HUES64 (cell line): ENCODE measurements at regions not wholly inside any gene's neighbourhood (a gene's known extent, or its start where the extent isn't known, plus 50 kb on each side); places are given as distances from the start of the nearest gene placed in this dataset.
"Not testable (repeated sequence)": the region's sequence is repeated elsewhere in the genome, so short reads cannot be mapped to it uniquely, and the experiment has no call there.

ENCODE experiments used
- H3K27ac ChIP-seq: 2 replicates; pipeline ENCODE4 v1.7.0; 2013; ENCODE audit warnings: low read depth, low read length, inconsistent platforms
- H3K27me3 ChIP-seq: 2 replicates; pipeline ENCODE4 v1.6.1; 2013; ENCODE audit warnings: mild to moderate bottlenecking, low read length; ENCODE audit not compliant: insufficient read depth
- H3K36me3 ChIP-seq: 2 replicates; pipeline ENCODE4 v1.6.1; 2013; ENCODE audit warnings: mild to moderate bottlenecking, low read length; ENCODE audit not compliant: insufficient read depth
- H3K4me1 ChIP-seq: 2 replicates; pipeline ENCODE4 v1.6.1; 2013; ENCODE audit warnings: mild to moderate bottlenecking, low read length, moderate library complexity; ENCODE audit not compliant: insufficient read depth
- H3K4me3 ChIP-seq: 2 replicates; pipeline ENCODE4 v1.5.1; 2013; ENCODE audit warnings: mild to moderate bottlenecking, low read length, moderate library complexity
- H3K9ac ChIP-seq: 2 replicates; pipeline ENCODE4 v1.6.1; 2013; ENCODE audit warnings: mild to moderate bottlenecking, low read depth, low read length
- H3K9me3 ChIP-seq: 2 replicates; pipeline ENCODE4 v1.6.1; 2013; ENCODE audit warnings: low read depth, low read length; ENCODE audit not compliant: insufficient read depth
- WGBS: fragments of 150-250, 120-280 bp; methylation state at CpG from one replicate; pipeline ENCODE4 v1.1.7; 2013; ENCODE audit warnings: missing lambda C conversion rate; 5-methylcytosine and 5-hydroxymethylcytosine counted together

DNA sequence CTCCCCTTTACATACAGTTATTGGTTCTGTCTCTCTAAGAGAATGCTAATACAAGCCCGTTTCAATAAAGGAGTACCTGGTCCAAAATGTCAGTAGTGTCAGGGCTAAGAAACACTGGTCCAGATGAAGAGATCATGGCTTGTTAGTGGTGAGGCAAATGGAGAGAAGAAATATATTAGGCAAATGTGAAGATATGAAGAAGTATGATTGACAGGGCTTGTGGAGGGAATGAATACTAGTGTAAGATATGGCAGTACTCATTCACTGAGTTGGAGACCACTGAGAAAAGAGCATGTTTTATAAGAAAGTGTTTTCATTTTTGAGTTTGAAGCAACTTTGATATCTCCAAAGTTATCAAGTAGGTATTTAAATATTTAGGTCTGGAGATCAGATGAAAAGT, 290.5 kb upstream of the MEF2C start:
- no peak overlapping the region for H3K4me3 ChIP-seq
- no peak overlapping the region for H3K27ac ChIP-seq
- 97% methylated on average over 1 of the region's 1 CpG for WGBS
- H3K9ac ChIP-seq: no peak overlapping the region
- no peaks in the 10 kb centered on the region for H3K36me3 ChIP-seq
- H3K4me1 ChIP-seq: no peaks in the 10 kb centered on the region
- H3K27me3 ChIP-seq: no peaks in the 10 kb centered on the region
- H3K9me3 ChIP-seq: no peaks in the 10 kb centered on the region

DNA sequence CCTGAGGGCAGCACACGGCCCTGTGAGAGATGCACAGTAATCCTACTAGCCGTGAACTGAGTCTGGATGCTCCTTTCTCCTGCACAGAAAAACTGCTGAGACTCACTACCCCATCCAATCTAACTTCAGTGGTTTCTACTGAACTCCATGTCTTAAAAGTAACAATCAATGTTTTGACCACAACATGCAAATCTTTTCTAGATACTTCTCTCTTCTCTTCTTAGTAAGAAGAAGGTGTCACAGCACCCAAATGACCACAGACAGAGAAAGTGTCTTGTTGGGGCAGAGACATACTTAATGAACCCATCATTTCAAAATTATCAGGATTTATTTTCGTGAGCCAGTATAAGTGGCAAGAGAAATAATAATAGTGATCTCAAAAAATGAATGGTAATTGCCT, 285.8 kb upstream of the MEF2C start:
- Histone ChIP-seq H3K9ac (no peak overlapping the region), H3K36me3 (no peaks in the 10 kb centered on the region), H3K9me3 (no peaks in the 10 kb centered on the region), H3K27me3 (no peaks in the 10 kb centered on the region), H3K4me1 (peaks cover 12% of the 10 kb centered on the region), H3K4me3 (no peak overlapping the region), H3K27ac (no peak overlapping the region)
- 89% methylated on average over 3 of the region's 3 CpGs for WGBS

DNA sequence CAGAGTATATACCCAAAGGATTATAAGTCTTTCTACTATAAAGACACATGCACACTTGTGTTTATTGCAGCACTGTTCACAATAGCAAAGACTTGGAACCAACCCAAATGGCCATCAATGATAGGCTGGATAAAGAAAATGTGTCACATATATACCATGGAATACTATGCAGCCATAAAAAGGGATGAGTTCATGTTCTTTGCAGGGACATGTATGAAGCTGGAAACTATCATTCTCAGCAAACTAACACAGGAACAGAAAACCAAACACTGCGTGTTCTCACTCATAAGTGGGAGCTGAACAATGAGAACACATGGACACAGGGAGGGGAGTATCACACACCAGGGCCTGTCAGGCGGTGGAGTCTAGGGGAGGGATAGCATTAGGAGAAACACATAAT, 281.7 kb upstream of the MEF2C start:
- H3K27me3 ChIP-seq, H3K4me3 ChIP-seq, H3K27ac ChIP-seq, H3K9me3 ChIP-seq, H3K36me3 ChIP-seq, H3K9ac ChIP-seq: not testable (repeated sequence)
- 93% methylated on average over 2 of the region's 2 CpGs for WGBS
- H3K4me1 ChIP-seq: peaks cover 12% of the 10 kb centered on the region

DNA sequence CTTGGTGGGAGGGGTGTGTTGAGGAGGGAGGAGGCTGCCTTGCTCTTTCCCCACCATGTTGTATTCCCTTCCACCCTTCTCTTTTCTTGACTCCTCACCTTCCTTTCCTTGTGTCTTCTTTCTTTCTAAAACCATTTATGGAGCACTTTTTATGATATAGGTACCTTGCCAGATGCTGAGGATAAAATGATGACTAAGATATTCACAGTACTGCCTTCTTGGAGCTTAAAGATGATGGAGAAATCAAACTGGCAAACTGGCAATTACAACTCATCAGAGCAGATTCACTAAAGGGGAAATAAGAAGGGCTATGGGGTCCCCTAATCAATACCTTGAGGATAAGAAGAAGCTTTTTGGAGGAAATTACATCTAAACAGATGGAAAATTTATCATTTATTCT, 273.2 kb upstream of the MEF2C start:
- no peak overlapping the region for H3K27ac ChIP-seq
- H3K9ac ChIP-seq: no peak overlapping the region
- no peaks in the 10 kb centered on the region for H3K36me3 ChIP-seq
- H3K27me3 ChIP-seq: no peaks in the 10 kb centered on the region
- H3K4me1 ChIP-seq: no peaks in the 10 kb centered on the region
- H3K9me3 ChIP-seq: no peaks in the 10 kb centered on the region
- no peak overlapping the region for H3K4me3 ChIP-seq

DNA sequence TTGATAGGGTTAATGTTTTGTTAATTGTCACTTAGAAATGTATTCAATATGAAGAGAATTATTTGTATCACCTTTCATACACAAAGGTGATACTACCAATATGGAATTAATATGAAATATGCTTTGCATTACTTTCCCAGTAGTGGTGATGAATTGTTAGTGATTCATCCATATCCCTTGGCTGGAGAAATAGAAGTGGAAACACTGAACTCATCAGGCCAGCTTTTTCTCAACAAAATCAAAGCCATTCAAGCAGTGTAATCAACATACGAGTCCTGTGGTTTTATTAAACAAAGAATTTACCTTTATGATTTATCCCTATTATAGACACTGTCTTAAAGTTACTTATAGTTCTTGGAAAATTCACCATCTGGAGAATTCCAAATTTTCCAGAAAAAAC, 264.0 kb upstream of the MEF2C start:
- 100% methylated on average over 1 of the region's 1 CpG for WGBS
- H3K27ac ChIP-seq: no peak overlapping the region
- H3K4me3 ChIP-seq: no peak overlapping the region
- no peaks in the 10 kb centered on the region for H3K4me1 ChIP-seq
- no peak overlapping the region for H3K9ac ChIP-seq
- no peaks in the 10 kb centered on the region for H3K9me3 ChIP-seq
- H3K27me3 ChIP-seq: no peaks in the 10 kb centered on the region
- no peaks in the 10 kb centered on the region for H3K36me3 ChIP-seq

DNA sequence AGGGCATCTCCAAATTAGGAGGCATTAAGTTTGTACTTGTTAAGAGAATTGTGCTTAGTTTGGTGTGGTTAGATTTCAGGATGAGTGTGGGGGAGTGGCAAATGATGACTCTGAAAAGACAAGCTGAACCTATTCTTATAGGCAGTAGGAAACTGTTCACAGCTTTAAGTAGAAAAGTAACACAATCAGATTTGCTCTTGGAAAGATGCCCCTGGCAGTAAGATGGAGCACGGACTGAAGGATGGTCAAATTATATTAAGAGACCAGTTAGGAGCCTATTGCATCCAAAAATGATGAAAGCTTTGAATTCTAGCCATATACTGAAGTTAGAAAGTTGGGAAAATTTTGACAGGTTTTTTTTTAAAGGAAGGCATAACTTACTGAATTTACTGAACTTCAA, 254.2 kb upstream of the MEF2C start:
- H3K4me3 ChIP-seq: no peak overlapping the region
- H3K27me3 ChIP-seq: no peaks in the 10 kb centered on the region
- no peaks in the 10 kb centered on the region for H3K9me3 ChIP-seq
- H3K9ac ChIP-seq: no peak overlapping the region
- H3K36me3 ChIP-seq: no peaks in the 10 kb centered on the region
- 90% methylated on average over 1 of the region's 1 CpG for WGBS
- H3K4me1 ChIP-seq: peaks cover 12% of the 10 kb centered on the region
- no peak overlapping the region for H3K27ac ChIP-seq

DNA sequence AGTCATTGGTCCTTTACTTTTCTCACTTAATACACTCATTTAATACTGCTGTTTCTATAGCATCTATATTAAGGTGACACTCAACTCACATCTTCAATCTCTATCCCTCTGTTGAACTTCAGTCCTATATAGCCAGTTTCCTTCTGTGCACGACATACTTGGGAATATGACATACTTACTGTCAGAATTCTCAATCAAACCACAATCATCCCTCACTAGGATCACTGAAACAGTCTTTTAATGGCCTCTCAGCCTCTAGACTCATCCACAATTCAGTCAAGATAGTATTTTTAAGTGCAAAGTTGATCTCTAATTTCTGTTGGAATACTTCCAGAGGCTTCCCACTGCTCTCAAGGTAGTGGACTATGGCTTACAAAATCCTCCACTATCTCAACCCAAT, 251.0 kb upstream of the MEF2C start:
- no peak overlapping the region for H3K27ac ChIP-seq
- H3K9ac ChIP-seq: no peak overlapping the region
- 92% methylated on average over 1 of the region's 1 CpG for WGBS
- no peaks in the 10 kb centered on the region for H3K27me3 ChIP-seq
- H3K9me3 ChIP-seq: no peaks in the 10 kb centered on the region
- no peaks in the 10 kb centered on the region for H3K36me3 ChIP-seq
- H3K4me3 ChIP-seq: no peak overlapping the region
- H3K4me1 ChIP-seq: peaks cover 20% of the 10 kb centered on the region

DNA sequence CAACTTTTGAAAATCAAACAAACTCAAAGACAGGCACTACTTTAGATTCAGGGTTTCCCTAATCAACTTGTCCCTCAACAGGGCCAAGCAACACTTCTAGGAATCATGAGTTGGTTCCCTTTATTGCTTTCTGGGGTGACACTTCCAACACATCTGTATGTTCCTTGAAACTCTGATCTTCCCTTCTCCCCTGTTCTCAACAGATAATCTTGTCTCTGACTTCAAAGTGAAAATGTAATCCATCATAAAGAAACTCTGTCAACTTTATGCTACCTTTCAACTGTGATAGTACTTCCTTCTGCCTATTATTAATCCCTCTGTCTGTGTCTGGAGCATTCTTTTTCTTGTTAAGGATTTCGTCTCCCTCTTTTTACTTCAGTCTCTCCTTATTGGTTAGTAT, 250.1 kb upstream of the MEF2C start:
- H3K9me3 ChIP-seq: no peaks in the 10 kb centered on the region
- peaks cover 20% of the 10 kb centered on the region for H3K4me1 ChIP-seq
- 100% methylated on average over 1 of the region's 1 CpG for WGBS
- H3K27ac ChIP-seq: no peak overlapping the region
- no peaks in the 10 kb centered on the region for H3K27me3 ChIP-seq
- H3K4me3 ChIP-seq: no peak overlapping the region
- H3K9ac ChIP-seq: no peak overlapping the region
- no peaks in the 10 kb centered on the region for H3K36me3 ChIP-seq

DNA sequence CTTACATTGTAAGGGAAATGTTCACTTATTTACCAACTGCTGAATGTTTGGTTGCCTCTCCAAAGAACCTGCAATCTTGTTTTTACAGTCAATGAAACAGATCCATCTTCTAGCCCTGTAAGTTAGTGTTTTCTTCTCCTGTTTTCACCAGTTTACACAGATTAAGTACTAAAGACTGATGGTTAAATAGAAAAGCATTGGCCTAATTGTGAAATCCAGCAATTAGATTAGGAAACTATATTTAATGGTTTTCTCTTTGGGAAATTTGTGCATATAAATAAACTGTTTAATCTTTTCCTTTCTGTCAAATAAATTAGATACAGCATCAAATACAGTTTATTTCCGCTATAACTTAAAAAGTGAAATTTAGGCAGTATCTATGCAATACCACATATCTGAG, 247.9 kb upstream of the MEF2C start:
- no peak overlapping the region for H3K9ac ChIP-seq
- H3K9me3 ChIP-seq: no peaks in the 10 kb centered on the region
- WGBS: no CpG with 5 or more reads among the region's 1 CpG
- H3K4me3 ChIP-seq: no peak overlapping the region
- no peaks in the 10 kb centered on the region for H3K27me3 ChIP-seq
- peaks cover 12% of the 10 kb centered on the region for H3K4me1 ChIP-seq
- no peak overlapping the region for H3K27ac ChIP-seq
- H3K36me3 ChIP-seq: no peaks in the 10 kb centered on the region

DNA sequence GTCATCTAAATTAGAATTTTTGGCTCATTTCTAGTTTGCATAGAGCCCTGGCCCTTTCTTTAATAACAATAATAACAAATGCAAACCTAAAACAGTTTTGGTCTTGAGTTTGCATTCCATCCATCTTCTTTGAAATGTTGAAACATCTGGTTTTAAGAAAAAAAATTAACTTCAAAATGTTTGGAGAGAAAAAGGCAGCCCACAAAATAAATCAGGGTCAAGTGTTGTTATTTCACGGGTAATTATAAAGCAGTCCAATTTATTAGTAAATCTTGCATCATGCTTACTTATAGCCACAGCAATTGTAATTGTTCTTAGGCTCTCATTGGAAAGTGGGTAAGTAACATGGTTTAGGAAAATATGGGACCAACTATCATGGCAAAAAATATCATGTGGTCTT, 247.0 kb upstream of the MEF2C start:
- Histone ChIP-seq H3K4me3 (no peak overlapping the region), H3K9me3 (no peaks in the 10 kb centered on the region), H3K4me1 (peaks cover 8% of the 10 kb centered on the region), H3K9ac (no peak overlapping the region), H3K36me3 (no peaks in the 10 kb centered on the region), H3K27ac (no peak overlapping the region), H3K27me3 (no peaks in the 10 kb centered on the region)
- 100% methylated on average over 1 of the region's 1 CpG for WGBS

DNA sequence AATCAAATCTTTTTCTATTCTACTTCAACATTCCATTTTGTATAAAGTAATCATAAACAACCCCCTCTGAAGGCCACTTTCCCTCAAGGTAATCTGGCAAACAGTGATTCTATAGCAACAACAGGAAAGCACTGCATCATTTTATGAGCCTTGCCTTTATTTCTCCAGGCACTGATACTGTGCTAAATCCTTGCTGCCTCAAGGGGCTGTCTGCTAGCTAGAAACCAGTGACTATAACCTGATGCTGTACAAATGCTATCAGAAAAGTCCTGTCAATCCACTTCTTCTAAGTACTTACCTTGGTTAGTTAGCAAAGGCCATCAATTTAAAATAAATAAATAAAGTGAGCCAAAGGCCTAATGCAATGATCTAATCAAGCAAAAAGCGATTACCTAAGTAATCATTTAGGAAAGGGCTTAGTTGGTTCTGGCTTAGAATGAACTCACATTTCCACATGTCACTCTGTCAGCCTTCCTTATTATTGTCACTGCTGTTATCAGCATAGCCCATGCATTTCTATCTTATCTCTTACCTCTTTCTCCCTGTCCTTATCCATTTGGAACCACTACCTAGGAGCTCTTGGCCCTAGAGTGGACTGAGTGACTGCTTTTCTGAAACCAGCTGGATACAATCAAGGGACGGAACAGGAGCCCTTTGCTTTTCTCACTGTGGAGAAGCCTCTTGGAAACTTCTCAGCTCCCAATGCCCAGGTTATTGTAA, 246.1 kb upstream of the MEF2C start:
- H3K9ac ChIP-seq: no peak overlapping the region
- 77% methylated on average over 2 of the region's 2 CpGs for WGBS
- H3K9me3 ChIP-seq: no peaks in the 10 kb centered on the region
- peaks cover 8% of the 10 kb centered on the region for H3K4me1 ChIP-seq
- H3K36me3 ChIP-seq: no peaks in the 10 kb centered on the region
- no peak overlapping the region for H3K27ac ChIP-seq
- no peak overlapping the region for H3K4me3 ChIP-seq
- H3K27me3 ChIP-seq: no peaks in the 10 kb centered on the region

DNA sequence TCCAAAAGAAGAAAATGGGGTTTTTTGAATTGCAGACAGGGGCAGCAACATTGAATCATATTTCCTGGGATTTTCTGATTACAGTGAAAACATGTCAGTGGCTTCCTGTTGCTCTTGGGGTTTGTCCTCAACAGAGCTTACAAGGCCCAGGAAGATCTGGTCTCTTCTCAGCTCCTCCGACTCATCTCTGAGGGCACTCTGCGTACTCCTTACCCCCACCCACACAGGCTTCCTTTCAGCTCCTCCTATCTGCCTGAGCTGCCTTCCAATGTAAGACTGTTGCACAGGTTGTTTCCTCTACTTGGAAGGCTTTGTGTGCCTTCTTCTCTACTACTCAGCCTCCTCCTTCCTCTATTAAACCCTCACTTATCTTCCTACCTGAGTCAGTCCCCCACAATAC, 245.1 kb upstream of the MEF2C start:
- Histone ChIP-seq H3K36me3 (no peaks in the 10 kb centered on the region), H3K9me3 (no peaks in the 10 kb centered on the region), H3K27me3 (no peaks in the 10 kb centered on the region), H3K27ac (no peak overlapping the region), H3K4me3 (no peak overlapping the region), H3K9ac (no peak overlapping the region), H3K4me1 (peaks cover 8% of the 10 kb centered on the region)
- 81% methylated on average over 2 of the region's 2 CpGs for WGBS
